NT2/D1 (cell line): ENCODE measurements at regions not wholly inside any gene's neighbourhood (a gene's known extent, or its start where the extent isn't known, plus 50 kb on each side); places are given as distances from the start of the nearest gene placed in this dataset.

ENCODE experiments used
- DNase-seq: peaks from one replicate; pipeline ENCODE4 v3.0.0-alpha.2; 2011; ENCODE audit warnings: low read depth, low spot score
- H3K27me3 ChIP-seq: 2 replicates; pipeline ENCODE4 v1.6.0; 2011; ENCODE audit warnings: mild to moderate bottlenecking; ENCODE audit not compliant: insufficient read length, insufficient read depth
- H3K36me3 ChIP-seq: 2 replicates; pipeline ENCODE4 v1.6.1; 2011; ENCODE audit warnings: mild to moderate bottlenecking, low read length, mixed read lengths; ENCODE audit not compliant: insufficient read depth, insufficient read length
- H3K4me1 ChIP-seq: 2 replicates; pipeline ENCODE4 v1.5.1; 2011; ENCODE audit not compliant: insufficient read depth, insufficient read length
- H3K4me3 ChIP-seq: 2 replicates; pipeline ENCODE4 v1.5.1; 2011; ENCODE audit warnings: low read depth; ENCODE audit not compliant: insufficient read length
- H3K9ac ChIP-seq: 2 replicates; pipeline ENCODE4 v1.6.0; 2011; ENCODE audit warnings: low read depth; ENCODE audit not compliant: insufficient read length
- H3K9me3 ChIP-seq: 2 replicates; pipeline ENCODE4 v1.5.1; 2011; ENCODE audit warnings: mild to moderate bottlenecking, low read length; ENCODE audit not compliant: insufficient read depth
- SUZ12 ChIP-seq: IDR thresholded peaks from 2 replicates; pipeline ENCODE4 v1.6.1; 2011; ENCODE audit not compliant: insufficient read length, insufficient read depth; ENCODE audit errors: extremely low read depth
- YY1 ChIP-seq: IDR thresholded peaks from 2 replicates; pipeline ENCODE4 v1.6.1; 2011; ENCODE audit not compliant: insufficient read length, insufficient read depth
- ZNF274 ChIP-seq: IDR thresholded peaks from 2 replicates; pipeline ENCODE4 v1.6.1; 2011; ENCODE audit warnings: mild to moderate bottlenecking, low read depth, low read length

DNA sequence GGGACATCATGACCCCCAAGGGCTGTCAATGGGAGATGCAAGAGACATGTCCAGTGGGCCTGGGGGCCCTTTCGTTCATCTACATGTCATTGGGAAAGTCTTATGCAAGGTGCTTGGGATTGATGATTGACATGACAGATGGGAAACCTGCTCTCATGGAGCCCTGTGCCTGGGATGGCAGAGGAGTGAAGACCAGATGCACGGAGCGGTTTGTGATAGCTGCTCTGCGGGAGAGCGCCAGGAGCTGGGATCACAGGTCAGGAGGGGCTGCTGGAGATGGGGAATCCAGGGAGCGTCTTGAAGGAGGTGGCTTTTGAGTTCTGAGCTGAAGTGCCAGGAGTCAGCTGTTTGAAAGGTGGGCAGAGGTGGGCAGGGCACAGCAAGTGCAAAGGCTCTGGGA is 104.3 kb downstream of the FGF18 start:
- H3K27me3 ChIP-seq: no peaks in the 10 kb centered on the region
- no peaks in the 10 kb centered on the region for H3K9me3 ChIP-seq
- no peak overlapping the region for H3K9ac ChIP-seq
- no peak overlapping the region for H3K4me3 ChIP-seq
- H3K4me1 ChIP-seq: peaks cover 23% of the 10 kb centered on the region
- no peak for DNase-seq
- TF ChIP-seq SUZ12 (no peak), YY1 (no peak), ZNF274 (no peak)
- H3K36me3 ChIP-seq: no peaks in the 10 kb centered on the region

- Histone ChIP-seq H3K4me1 (peaks cover 18% of the 10 kb centered on the region), H3K9me3 (no peaks in the 10 kb centered on the region), H3K36me3 (no peaks in the 10 kb centered on the region), H3K4me3 (no peak overlapping the region), H3K9ac (no peak overlapping the region), H3K27me3 (no peaks in the 10 kb centered on the region)
- DNase-seq: no peak
- no peak for TF ChIP-seq SUZ12
- TF ChIP-seq YY1: no peak
- no peak for TF ChIP-seq ZNF274
Measured at GRCh38 chr5:171524466-171524865, 105.0 kb downstream of the FGF18 start.

- no peak overlapping the region for H3K4me3 ChIP-seq
- no peaks in the 10 kb centered on the region for H3K36me3 ChIP-seq
- TF ChIP-seq SUZ12 (no peak), ZNF274 (no peak), YY1 (no peak)
- H3K9me3 ChIP-seq: no peaks in the 10 kb centered on the region
- H3K9ac ChIP-seq: no peak overlapping the region
- peaks cover 12% of the 10 kb centered on the region for H3K4me1 ChIP-seq
- no peaks in the 10 kb centered on the region for H3K27me3 ChIP-seq
- DNase-seq: no peak
Measured at GRCh38 chr5:171525085-171525484, 105.6 kb downstream of the FGF18 start.

DNA sequence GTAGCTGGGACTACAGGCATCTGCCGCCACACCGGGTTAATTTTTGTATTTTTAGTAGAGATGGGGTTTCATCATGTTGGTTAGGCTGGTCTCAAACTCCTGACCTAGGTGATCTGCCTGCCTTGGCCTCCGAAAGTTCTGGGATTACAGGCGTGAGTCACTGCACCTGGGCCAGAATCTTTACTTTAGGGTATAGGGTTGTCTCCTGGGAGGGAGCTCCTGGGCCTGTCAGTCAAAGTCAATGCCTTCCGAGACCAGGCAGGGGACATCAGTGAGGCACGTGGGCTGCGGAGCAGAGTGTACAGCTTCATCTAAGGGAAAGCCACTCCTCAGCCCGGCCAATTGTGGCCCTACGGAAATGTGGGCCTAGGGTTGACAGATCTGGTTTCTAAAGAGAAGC is 108.6 kb downstream of the FGF18 start:
- Histone ChIP-seq H3K9ac (no peak overlapping the region), H3K4me3 (no peak overlapping the region), H3K4me1 (peaks cover 4% of the 10 kb centered on the region), H3K9me3 (no peaks in the 10 kb centered on the region), H3K36me3 (no peaks in the 10 kb centered on the region), H3K27me3 (no peaks in the 10 kb centered on the region)
- no peak for TF ChIP-seq SUZ12
- TF ChIP-seq YY1: no peak
- TF ChIP-seq ZNF274: no peak
- no peak for DNase-seq

DNA sequence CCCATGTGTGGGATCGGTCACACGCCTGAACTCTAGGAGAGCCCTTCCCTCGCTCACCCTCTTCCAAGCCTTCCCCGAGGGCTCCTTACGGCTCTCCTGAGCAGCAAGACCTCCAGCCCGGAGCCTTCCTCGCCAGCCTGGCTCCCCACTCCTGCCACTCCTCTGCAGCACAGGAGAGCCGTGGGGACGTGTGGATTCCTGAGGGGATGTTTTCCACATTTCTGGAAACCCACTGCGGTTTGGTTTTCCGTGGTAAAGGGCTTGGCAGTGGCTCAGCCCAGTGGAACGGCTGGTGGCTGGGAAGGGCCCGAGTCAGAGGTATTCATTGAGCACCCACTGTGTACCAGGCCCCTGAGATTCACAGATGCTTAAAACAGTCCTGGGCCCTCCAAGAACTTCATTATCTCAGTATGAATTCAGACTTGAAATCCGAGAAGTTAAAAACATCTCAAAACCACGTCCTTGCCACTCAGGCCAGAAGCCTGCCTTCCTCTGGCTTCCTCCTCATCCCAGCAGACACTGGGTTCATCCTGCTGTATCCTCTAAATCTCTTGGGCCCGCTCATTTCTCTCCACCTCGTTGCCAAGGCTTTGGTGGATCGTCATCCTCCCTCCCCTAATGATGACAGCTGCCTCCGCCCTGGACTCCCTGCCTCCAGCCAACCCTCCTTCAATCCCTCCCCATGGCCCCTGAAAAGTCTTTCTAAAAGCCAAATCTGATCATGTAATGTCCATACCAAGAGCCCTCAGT is 109.6 kb downstream of the FGF18 start:
- peaks cover 4% of the 10 kb centered on the region for H3K4me1 ChIP-seq
- H3K9me3 ChIP-seq: no peaks in the 10 kb centered on the region
- H3K4me3 ChIP-seq: no peak overlapping the region
- H3K27me3 ChIP-seq: no peaks in the 10 kb centered on the region
- H3K9ac ChIP-seq: no peak overlapping the region
- TF ChIP-seq SUZ12 (no peak), ZNF274 (no peak), YY1 (no peak)
- H3K36me3 ChIP-seq: no peaks in the 10 kb centered on the region
- DNase-seq: no peak

- no peaks in the 10 kb centered on the region for H3K36me3 ChIP-seq
- H3K9ac ChIP-seq: no peak overlapping the region
- no peak for TF ChIP-seq SUZ12
- TF ChIP-seq ZNF274: no peak
- TF ChIP-seq YY1: no peak
- DNase-seq: no peak
- H3K9me3 ChIP-seq: no peaks in the 10 kb centered on the region
- H3K4me3 ChIP-seq: no peak overlapping the region
- H3K4me1 ChIP-seq: peaks cover 6% of the 10 kb centered on the region
- H3K27me3 ChIP-seq: no peaks in the 10 kb centered on the region
Measured at GRCh38 chr5:171531638-171532037, 112.2 kb downstream of the FGF18 start.

GRCh38 chr5:171533153-171533552 is 113.7 kb downstream of the FGF18 start:
- Histone ChIP-seq H3K9me3 (no peaks in the 10 kb centered on the region), H3K4me3 (no peak overlapping the region), H3K27me3 (no peaks in the 10 kb centered on the region), H3K9ac (no peak overlapping the region), H3K4me1 (peaks cover 6% of the 10 kb centered on the region), H3K36me3 (no peaks in the 10 kb centered on the region)
- DNase-seq: no peak
- TF ChIP-seq SUZ12 (no peak), ZNF274 (no peak), YY1 (no peak)
